ENCODE measurements at regions not wholly inside any gene's neighbourhood (a gene's known extent, or its start where the extent isn't known, plus 50 kb on each side); places are given as distances from the start of the nearest gene placed in this dataset.
"Not testable (repeated sequence)": the region's sequence is repeated elsewhere in the genome, so short reads cannot be mapped to it uniquely, and the experiment has no call there.

- DNase-seq: no peak
Observed at GRCh38 chr6:170096191-170096802, 194.6 kb downstream of the DLL1 start.

GRCh38 chr6:170095273-170095981, 195.5 kb downstream of the DLL1 start:
- no peak for DNase-seq

- no peak for DNase-seq
Observed at GRCh38 chr6:170094686-170095272, 196.1 kb downstream of the DLL1 start.

- DNase-seq: no peak
Observed at GRCh38 chr6:170093658-170094596, 197.0 kb downstream of the DLL1 start.

- no peak for DNase-seq
Observed at GRCh38 chr6:170093276-170093657, 197.6 kb downstream of the DLL1 start.

- DNase-seq: no peak
Observed at GRCh38 chr6:170092826-170093225, 198.1 kb downstream of the DLL1 start.

- no peak for DNase-seq
Observed at GRCh38 chr6:170091639-170092579, 199.0 kb downstream of the DLL1 start.

GRCh38 chr6:170091000-170091638, 199.8 kb downstream of the DLL1 start:
- no peak for DNase-seq

- DNase-seq: no peak
Observed at GRCh38 chr6:170090561-170090960, 200.3 kb downstream of the DLL1 start.

GRCh38 chr6:170089963-170090362, 200.9 kb downstream of the DLL1 start:
- no peak for DNase-seq

GRCh38 chr6:170088582-170088955, 202.3 kb downstream of the DLL1 start:
- DNase-seq: no peak

- DNase-seq: no peak
Observed at GRCh38 chr6:170087941-170088581, 202.8 kb downstream of the DLL1 start.

- not testable (repeated sequence) for DNase-seq
Observed at GRCh38 chr6:170087421-170087780, 203.5 kb downstream of the DLL1 start.

GRCh38 chr6:170086639-170087420, 204.0 kb downstream of the DLL1 start:
- DNase-seq: no peak

GRCh38 chr6:170085475-170086401, 205.1 kb downstream of the DLL1 start:
- no peak for DNase-seq

- no peak for DNase-seq
Observed at GRCh38 chr6:170084166-170084730, 206.6 kb downstream of the DLL1 start.

- DNase-seq: no peak
Observed at GRCh38 chr6:170083236-170084051, 207.4 kb downstream of the DLL1 start.

Measured in C1 segment of cervical spinal cord (tissue), 14 donors.